DND-41 (cell line): ENCODE measurements at regions not wholly inside any gene's neighbourhood (a gene's known extent, or its start where the extent isn't known, plus 50 kb on each side); places are given as distances from the start of the nearest gene placed in this dataset.

Experiments
- EZH2 ChIP-seq: IDR thresholded peaks from 3 replicates; pipeline ENCODE4 v1.6.1; 2012; ENCODE audit warnings: borderline replicate concordance, low read depth, mild to moderate bottlenecking, moderate library complexity, low read length, inconsistent platforms; ENCODE audit not compliant: severe bottlenecking
- TF ChIP-seq, protein P1 (sequence below): IDR thresholded peaks from 2 replicates; pipeline ENCODE4 v1.5.1; 2012; ENCODE audit warnings: borderline replicate concordance, low read length, moderate library complexity, mild to moderate bottlenecking; ENCODE audit not compliant: poor library complexity, severe bottlenecking; ENCODE audit errors: extremely low read depth

DNA sequence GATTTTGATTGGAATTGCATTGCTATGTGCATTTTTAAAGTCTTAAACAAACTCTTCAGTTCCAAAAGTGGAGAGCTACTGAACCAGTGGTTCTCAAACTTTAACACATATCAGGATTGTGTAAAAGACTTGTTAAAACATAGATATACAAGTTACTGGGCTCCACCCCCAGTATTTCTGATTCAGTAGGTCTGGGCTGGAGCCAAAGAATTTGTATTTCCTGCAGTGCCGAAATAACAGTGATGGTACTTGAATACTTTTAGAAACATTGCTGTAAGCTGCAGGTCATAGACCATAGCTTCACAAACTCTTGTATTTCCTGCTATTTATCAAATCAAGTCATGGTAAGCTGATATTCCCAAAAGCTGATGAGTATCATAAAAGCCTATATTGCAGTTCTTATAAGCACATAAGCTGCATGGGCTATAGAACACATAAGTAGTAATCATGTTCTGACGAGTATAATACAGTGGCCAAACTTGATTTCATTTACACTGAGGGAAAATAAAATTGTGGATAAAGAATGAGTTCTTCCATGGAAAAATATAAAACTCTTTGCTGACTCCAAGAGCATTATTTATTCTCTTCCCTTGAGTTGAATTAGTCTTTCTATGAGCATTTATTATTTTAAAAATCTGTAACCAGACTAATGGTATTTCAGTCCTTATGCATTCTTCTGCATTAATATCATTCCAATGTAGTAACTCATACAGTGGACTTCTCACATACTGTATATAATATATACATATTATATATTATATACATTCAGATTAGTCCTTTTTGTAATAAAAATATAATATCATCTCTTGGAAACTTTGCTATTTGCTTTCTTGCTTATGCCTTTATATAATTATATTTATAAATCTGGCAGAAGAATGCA is 550.5 kb upstream of the AGTR1 start:
- TF ChIP-seq, protein P1, sequence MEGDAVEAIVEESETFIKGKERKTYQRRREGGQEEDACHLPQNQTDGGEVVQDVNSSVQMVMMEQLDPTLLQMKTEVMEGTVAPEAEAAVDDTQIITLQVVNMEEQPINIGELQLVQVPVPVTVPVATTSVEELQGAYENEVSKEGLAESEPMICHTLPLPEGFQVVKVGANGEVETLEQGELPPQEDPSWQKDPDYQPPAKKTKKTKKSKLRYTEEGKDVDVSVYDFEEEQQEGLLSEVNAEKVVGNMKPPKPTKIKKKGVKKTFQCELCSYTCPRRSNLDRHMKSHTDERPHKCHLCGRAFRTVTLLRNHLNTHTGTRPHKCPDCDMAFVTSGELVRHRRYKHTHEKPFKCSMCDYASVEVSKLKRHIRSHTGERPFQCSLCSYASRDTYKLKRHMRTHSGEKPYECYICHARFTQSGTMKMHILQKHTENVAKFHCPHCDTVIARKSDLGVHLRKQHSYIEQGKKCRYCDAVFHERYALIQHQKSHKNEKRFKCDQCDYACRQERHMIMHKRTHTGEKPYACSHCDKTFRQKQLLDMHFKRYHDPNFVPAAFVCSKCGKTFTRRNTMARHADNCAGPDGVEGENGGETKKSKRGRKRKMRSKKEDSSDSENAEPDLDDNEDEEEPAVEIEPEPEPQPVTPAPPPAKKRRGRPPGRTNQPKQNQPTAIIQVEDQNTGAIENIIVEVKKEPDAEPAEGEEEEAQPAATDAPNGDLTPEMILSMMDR: no peak
- TF ChIP-seq EZH2: no peak
